IPS-20b (cell line): ENCODE measurements at regions not wholly inside any gene's neighbourhood (a gene's known extent, or its start where the extent isn't known, plus 50 kb on each side); places are given as distances from the start of the nearest gene placed in this dataset.

ENCODE experiments used
- H3K27ac ChIP-seq: one replicate; pipeline ENCODE4 v1.5.1; 2013; ENCODE audit warnings: low read length
- H3K27me3 ChIP-seq: 2 replicates; pipeline ENCODE4 v1.6.1; 2013; ENCODE audit warnings: mild to moderate bottlenecking, low read length, inconsistent platforms; ENCODE audit not compliant: insufficient read depth
- H3K36me3 ChIP-seq: 2 replicates; pipeline ENCODE4 v1.6.1; 2013; ENCODE audit warnings: low read depth, mild to moderate bottlenecking, inconsistent platforms, low read length, moderate library complexity; ENCODE audit not compliant: insufficient read depth
- H3K4me1 ChIP-seq: 2 replicates; pipeline ENCODE4 v1.6.1; 2013; ENCODE audit warnings: mild to moderate bottlenecking, control low read depth, inconsistent platforms, low read length, moderate library complexity; ENCODE audit not compliant: insufficient read depth
- H3K4me3 ChIP-seq: 2 replicates; pipeline ENCODE4 v1.5.1; 2013; ENCODE audit warnings: mild to moderate bottlenecking, low read length, inconsistent platforms
- H3K9ac ChIP-seq: 2 replicates; pipeline ENCODE4 v1.6.1; 2013; ENCODE audit warnings: low read depth, mild to moderate bottlenecking, inconsistent platforms, low read length, moderate library complexity
- H3K9me3 ChIP-seq: 2 replicates; pipeline ENCODE4 v1.6.1; 2013; ENCODE audit warnings: mild to moderate bottlenecking, low read depth, low read length, inconsistent platforms; ENCODE audit not compliant: insufficient read depth

DNA sequence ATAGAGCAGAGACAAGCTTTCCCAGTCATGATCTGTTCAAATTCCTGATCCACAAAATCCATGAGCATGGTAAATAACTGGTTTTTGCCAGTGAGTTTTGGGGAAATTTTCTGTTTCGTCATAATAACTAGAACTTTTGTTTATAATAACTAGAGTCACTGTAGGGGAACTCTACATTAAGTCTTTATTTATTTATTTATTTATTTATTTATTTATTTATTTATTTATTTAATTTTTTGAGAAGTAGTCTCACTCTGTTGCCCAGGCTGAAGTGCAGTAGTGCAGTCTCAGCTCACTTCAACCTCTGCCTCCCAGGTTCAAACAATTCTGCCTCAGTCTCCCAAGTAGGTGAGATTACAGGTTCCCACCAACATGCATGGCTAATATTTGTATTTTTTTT, 1106.8 kb downstream of the AMY1C start:
- Histone ChIP-seq H3K9ac (no peak overlapping the region), H3K27me3 (no peaks in the 10 kb centered on the region)

DNA sequence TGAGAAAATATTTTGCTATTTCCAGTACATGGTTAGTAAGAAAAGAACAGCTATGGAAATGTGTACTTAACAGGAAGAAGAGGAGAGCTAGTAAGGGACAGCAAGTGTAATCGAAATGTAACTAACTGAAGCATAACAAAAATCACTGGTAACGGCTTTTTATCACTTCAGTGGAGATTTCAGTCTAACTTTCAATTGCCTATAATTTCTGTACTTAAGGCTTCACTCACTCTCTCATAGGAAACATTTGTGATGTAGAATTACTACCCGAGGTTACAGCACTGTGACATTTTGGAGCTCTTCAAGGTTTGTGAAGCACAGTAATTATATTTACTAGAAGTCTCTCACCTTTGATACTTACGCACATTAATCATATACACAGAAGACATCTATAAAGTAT, 1119.1 kb downstream of the AMY1C start:
- Histone ChIP-seq H3K27ac (no peak overlapping the region), H3K4me3 (no peak overlapping the region), H3K9ac (no peak overlapping the region)

More for the DNA sequence above, 1106.8 kb downstream of the AMY1C start:
- H3K9me3 ChIP-seq: no peaks in the 10 kb centered on the region
- no peak overlapping the region for H3K4me3 ChIP-seq
- H3K4me1 ChIP-seq: no peaks in the 10 kb centered on the region
- H3K36me3 ChIP-seq: no peaks in the 10 kb centered on the region
- no peak overlapping the region for H3K27ac ChIP-seq

DNA sequence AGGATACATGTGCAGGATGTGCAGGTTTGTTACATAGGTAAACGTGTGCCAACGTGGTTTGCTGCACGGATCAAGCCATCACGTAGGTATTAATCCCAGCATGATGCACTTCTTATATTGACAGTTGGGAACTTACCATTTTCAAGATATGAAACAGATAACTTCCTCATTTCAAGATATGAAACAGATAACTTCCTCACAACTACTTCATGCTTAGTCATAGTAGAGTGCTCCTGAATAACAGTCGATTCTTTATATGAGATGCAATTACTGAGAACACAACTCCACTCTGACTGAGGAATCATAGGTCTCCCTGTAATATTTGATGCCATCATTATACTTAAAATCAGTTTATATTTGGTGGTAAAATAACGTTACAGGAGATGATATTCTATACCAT, 1124.3 kb downstream of the AMY1C start:
- Histone ChIP-seq H3K27ac (no peak overlapping the region), H3K9ac (no peak overlapping the region), H3K4me3 (no peak overlapping the region), H3K27me3 (no peaks in the 10 kb centered on the region), H3K36me3 (no peaks in the 10 kb centered on the region), H3K4me1 (no peaks in the 10 kb centered on the region), H3K9me3 (no peaks in the 10 kb centered on the region)

More for the DNA sequence above, 1119.1 kb downstream of the AMY1C start:
- Histone ChIP-seq H3K4me1 (no peaks in the 10 kb centered on the region), H3K27me3 (no peaks in the 10 kb centered on the region), H3K36me3 (no peaks in the 10 kb centered on the region), H3K9me3 (no peaks in the 10 kb centered on the region)

DNA sequence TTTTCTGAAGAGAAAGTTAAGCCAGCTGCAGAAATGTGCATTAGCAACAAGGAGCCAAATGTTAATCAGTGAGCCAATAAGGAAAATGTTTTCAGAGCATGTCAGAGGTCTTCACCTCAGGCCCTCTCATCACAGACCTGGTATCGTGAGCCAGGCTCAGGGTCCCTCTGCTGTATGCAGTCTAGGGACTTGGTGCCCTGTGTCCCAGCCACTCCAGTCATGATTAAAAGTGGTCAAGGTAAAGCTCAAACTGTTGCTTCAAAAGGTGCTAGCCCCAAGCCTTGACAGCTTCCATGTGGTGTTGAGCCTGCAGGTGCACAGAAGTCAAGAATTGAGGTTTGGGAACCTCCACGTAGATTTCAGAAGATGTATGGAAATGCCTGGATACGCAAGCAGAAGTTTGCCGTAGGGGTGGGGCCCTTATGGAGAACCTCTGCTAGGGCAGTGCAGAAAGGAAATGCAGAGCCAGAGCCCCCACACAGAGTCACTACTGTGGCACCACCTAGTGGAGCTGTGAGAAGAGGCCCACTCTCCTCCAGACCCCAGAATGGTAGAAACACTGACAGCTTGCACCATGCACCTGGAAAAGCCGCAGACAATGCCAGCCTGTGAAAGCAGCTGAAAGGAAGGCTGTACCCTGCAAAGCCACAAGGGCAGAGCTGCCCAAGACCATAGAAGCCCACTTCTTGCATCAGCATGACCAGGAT, 1128.7 kb downstream of the AMY1C start:
- no peaks in the 10 kb centered on the region for H3K9me3 ChIP-seq
- no peaks in the 10 kb centered on the region for H3K4me1 ChIP-seq
- H3K27me3 ChIP-seq: no peaks in the 10 kb centered on the region
- no peaks in the 10 kb centered on the region for H3K36me3 ChIP-seq
- no peak overlapping the region for H3K4me3 ChIP-seq
- no peak overlapping the region for H3K9ac ChIP-seq
- no peak overlapping the region for H3K27ac ChIP-seq

DNA sequence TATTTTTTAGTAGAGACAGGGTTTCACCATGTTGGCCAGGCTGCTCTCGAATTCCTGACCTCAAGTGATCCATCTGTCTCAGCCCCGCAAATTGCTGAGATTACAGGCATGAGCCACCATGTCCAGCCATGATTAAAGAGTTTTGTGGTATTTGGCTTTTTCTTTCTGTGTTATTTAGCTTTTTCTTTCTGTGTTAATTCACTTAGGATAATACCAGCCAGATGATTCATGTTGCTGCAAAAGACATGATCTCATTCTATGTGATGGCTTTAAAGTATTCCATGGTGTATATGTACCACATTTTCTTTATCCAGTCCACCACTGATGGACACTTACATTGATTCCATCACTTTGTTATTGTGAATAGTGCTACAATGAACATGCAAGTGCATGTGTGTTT, 1135.2 kb downstream of the AMY1C start:
- no peaks in the 10 kb centered on the region for H3K9me3 ChIP-seq
- H3K36me3 ChIP-seq: no peaks in the 10 kb centered on the region
- H3K27ac ChIP-seq: no peak overlapping the region
- H3K4me3 ChIP-seq: no peak overlapping the region
- H3K9ac ChIP-seq: no peak overlapping the region
- H3K4me1 ChIP-seq: no peaks in the 10 kb centered on the region
- H3K27me3 ChIP-seq: no peaks in the 10 kb centered on the region

DNA sequence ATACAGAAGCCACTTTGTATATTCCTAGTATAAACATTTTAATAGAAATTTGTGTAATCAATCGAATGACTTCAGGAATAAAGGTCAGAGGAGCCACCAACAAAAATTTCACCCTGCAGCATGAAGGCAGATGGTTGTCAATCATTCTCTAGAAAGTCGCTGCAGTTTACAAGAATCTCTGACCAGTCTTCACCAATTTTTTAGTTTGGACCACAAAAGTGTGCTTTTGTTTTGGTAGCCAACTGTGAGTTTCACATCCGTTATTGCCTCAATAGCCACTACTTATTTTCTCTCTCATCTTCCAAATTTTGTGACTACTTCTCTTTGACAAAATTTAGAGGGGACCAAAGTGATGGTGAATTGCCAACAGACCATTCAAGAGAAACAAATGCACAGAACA, 1155.6 kb downstream of the AMY1C start:
- H3K9me3 ChIP-seq: no peaks in the 10 kb centered on the region
- H3K27ac ChIP-seq: no peak overlapping the region
- no peaks in the 10 kb centered on the region for H3K36me3 ChIP-seq
- H3K27me3 ChIP-seq: no peaks in the 10 kb centered on the region
- H3K4me1 ChIP-seq: no peaks in the 10 kb centered on the region
- H3K4me3 ChIP-seq: no peak overlapping the region
- no peak overlapping the region for H3K9ac ChIP-seq

DNA sequence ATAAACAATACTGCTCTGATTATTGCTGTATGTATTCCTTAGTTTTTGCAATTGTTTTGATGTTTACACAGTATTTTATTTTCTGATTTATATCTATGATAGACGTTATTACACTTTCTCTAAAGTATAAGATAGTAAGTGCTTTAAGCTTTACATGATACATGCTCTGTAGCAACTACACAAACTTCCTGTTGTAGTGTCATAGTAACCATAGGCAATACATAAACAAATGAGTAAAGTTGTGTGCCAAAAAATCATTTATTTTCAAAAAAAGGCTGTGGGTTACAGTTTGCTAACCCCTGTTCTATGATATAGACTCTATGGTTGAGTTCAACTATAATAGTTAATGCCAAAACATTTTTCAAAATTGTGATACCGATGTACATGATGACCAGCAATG, 1156.4 kb downstream of the AMY1C start:
- Histone ChIP-seq H3K27ac (no peak overlapping the region), H3K9ac (no peak overlapping the region), H3K4me1 (no peaks in the 10 kb centered on the region), H3K36me3 (no peaks in the 10 kb centered on the region), H3K9me3 (no peaks in the 10 kb centered on the region), H3K27me3 (no peaks in the 10 kb centered on the region), H3K4me3 (no peak overlapping the region)

DNA sequence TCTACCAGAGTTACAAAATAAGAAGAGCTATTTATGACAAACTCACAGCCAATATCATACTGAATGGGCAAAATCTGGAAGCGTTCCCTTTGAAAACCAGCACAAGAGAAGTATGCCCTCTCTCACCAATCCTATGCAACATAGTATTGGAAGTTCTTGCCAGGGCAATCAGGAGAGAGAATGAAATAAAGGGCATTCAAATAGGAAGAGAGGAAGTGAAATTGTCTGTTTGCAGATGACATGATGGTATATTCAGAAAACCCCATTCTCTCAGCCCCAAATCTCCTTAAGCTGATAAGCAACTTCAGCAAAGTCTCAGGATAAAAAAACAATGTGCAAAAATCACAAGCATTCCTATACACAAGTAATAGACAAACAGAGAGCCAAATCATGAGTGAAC, 1169.5 kb downstream of the AMY1C start:
- H3K4me1 ChIP-seq: no peaks in the 10 kb centered on the region
- no peak overlapping the region for H3K4me3 ChIP-seq
- no peaks in the 10 kb centered on the region for H3K9me3 ChIP-seq
- no peaks in the 10 kb centered on the region for H3K27me3 ChIP-seq
- no peak overlapping the region for H3K9ac ChIP-seq
- H3K27ac ChIP-seq: no peak overlapping the region
- no peaks in the 10 kb centered on the region for H3K36me3 ChIP-seq

DNA sequence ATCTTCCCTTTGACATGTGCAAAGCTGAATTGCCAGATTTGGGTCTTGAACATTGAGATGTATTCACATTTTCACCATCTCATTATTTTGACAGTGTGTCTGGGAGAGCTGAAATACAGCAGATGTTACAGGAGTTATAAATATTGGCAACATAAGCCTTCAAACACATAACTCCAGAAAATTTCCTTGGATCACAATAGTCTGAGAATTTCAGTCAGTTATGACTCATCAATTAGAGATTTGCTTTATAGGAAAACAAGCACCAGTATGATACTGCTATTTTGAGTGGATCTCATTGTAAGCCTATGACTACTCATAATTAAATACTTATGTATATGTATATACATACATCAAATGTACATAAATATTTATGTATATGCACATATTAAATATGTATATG, 1171.8 kb downstream of the AMY1C start:
- Histone ChIP-seq H3K9me3 (no peaks in the 10 kb centered on the region), H3K9ac (no peak overlapping the region), H3K4me3 (no peak overlapping the region), H3K4me1 (no peaks in the 10 kb centered on the region), H3K36me3 (no peaks in the 10 kb centered on the region), H3K27ac (no peak overlapping the region), H3K27me3 (no peaks in the 10 kb centered on the region)

DNA sequence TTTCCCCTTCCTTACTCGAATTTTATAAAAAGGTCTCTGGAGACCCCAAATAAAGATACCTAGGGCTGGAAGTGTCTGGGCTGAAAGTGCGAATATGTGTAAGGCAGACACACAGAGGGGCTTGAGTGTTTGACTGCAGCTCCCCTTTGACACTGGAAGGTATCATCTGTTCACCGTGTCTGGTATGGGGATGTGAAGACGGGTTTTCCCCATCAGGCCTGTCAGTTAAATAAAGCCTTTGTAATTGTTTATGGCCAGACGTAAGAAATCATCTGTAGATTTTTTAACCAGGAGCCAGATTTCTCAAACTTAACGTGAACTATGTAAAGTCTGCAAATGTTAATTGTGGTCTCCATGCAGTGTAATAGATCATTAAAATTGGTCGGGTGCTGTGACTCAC, 1173.4 kb downstream of the AMY1C start:
- no peaks in the 10 kb centered on the region for H3K4me1 ChIP-seq
- no peaks in the 10 kb centered on the region for H3K9me3 ChIP-seq
- H3K36me3 ChIP-seq: no peaks in the 10 kb centered on the region
- H3K27ac ChIP-seq: no peak overlapping the region
- no peaks in the 10 kb centered on the region for H3K27me3 ChIP-seq
- no peak overlapping the region for H3K4me3 ChIP-seq
- H3K9ac ChIP-seq: no peak overlapping the region

DNA sequence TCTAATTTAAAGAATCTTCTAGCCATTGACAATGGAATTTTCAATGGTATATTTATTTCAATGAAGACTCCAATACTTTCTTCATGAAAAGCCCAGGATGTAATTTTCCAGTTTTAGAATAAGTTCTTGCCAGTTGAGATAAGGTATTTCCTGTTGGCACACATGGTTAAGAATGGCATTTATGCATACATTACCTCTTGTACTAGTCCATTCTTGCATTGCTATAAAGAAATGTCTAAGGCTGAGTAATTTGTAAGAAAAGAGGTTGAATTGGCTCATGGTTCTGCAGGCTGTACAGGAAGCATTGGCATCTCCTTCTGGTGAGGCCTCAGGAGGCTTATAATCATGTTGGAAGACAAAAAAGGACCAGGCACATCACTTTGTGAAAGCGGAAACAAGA, 1179.6 kb downstream of the AMY1C start:
- H3K9me3 ChIP-seq: no peaks in the 10 kb centered on the region
- H3K27ac ChIP-seq: no peak overlapping the region
- H3K9ac ChIP-seq: no peak overlapping the region
- no peak overlapping the region for H3K4me3 ChIP-seq
- H3K27me3 ChIP-seq: no peaks in the 10 kb centered on the region
- H3K36me3 ChIP-seq: no peaks in the 10 kb centered on the region
- no peaks in the 10 kb centered on the region for H3K4me1 ChIP-seq

DNA sequence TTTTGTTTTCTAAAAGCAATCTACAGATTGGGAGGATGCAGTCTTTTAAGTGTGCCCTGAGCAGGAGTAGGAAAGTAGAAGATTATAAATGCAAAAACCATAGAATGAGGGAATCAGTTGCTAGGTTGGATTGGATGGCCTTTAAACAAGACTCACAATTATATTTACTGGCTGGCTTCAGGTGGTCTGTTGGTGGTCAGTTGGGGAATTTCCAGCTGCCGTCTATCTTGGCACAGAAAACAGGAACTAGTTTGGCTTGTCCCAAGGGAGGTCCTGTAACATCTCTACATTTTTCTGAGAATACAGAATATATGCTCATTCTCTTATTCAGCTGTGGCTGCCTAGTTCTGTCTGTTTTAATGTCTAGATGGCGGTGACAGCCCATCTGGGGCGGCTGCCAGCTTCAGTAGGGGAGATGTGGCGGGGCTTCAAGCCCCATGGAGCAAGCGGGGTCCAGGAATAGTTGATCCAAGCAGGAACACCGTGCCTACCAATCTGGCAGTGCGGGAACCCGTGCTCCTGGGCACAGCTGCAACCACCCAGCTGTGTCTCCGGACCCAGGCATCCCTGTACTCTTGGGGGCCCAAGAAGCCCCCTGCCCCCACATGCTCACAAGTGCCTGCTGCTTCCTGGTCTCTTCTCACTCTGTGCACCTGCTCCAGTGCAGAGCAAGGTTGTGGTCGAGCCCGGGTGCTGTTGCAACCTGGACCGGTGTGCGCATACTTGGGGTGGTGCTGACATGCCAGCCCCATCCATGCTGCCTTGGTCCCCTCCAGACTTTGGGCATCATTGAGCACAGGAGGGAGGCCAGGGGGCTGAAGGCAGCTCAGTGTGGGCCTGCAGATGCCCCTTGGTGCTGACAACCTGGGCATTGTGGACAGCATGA, 1182.6 kb downstream of the AMY1C start:
- Histone ChIP-seq H3K4me1 (no peaks in the 10 kb centered on the region), H3K36me3 (no peaks in the 10 kb centered on the region), H3K9me3 (no peaks in the 10 kb centered on the region), H3K27me3 (no peaks in the 10 kb centered on the region), H3K4me3 (no peak overlapping the region), H3K9ac (no peak overlapping the region), H3K27ac (no peak overlapping the region)
